HG02852 (cell line): ENCODE measurements at regions not wholly inside any gene's neighbourhood (a gene's known extent, or its start where the extent isn't known, plus 50 kb on each side); places are given as distances from the start of the nearest gene placed in this dataset.

ENCODE experiments used
- ATAC-seq: cut with Tn5 transposase; IDR thresholded peaks from one replicate; pipeline ENCODE4 v1.9.1; 2021; ENCODE audit warnings: mild to moderate bottlenecking, moderate library complexity; ENCODE audit not compliant: unreplicated experiment

GRCh38 chr7:81606078-81606863 lies 163.6 kb downstream of the HGF start:
- no peak for ATAC-seq

GRCh38 chr7:81605493-81605892 lies 164.4 kb downstream of the HGF start:
- ATAC-seq: no peak

GRCh38 chr7:81604808-81605174 lies 165.1 kb downstream of the HGF start:
- ATAC-seq: no peak

- ATAC-seq: no peak
Measured at GRCh38 chr7:81604075-81604807, 165.6 kb downstream of the HGF start.

- no peak for ATAC-seq
Measured at GRCh38 chr7:81600608-81601007, 169.2 kb downstream of the HGF start.

GRCh38 chr7:81598951-81599350 lies 170.9 kb downstream of the HGF start:
- ATAC-seq: no peak

GRCh38 chr7:81594767-81595166 lies 175.1 kb downstream of the HGF start:
- ATAC-seq: no peak

GRCh38 chr7:81590131-81590530 lies 179.7 kb downstream of the HGF start:
- ATAC-seq: no peak

GRCh38 chr7:81584667-81585066 lies 185.2 kb downstream of the HGF start:
- ATAC-seq: no peak

GRCh38 chr7:81583882-81584533 lies 185.8 kb downstream of the HGF start:
- ATAC-seq: no peak

- no peak for ATAC-seq
Measured at GRCh38 chr7:81583090-81583489, 186.8 kb downstream of the HGF start.

- ATAC-seq: no peak
Measured at GRCh38 chr7:81577642-81578340, 192.1 kb downstream of the HGF start.

- ATAC-seq: no peak
Measured at GRCh38 chr7:81574723-81575326, 195.0 kb downstream of the HGF start.

- ATAC-seq: no peak
Measured at GRCh38 chr7:81573932-81574331, 195.9 kb downstream of the HGF start.

GRCh38 chr7:81573128-81573527 lies 196.7 kb downstream of the HGF start:
- no peak for ATAC-seq

GRCh38 chr7:81562581-81562980 lies 207.3 kb downstream of the HGF start:
- ATAC-seq: no peak

- no peak for ATAC-seq
Measured at GRCh38 chr7:81560708-81561107, 209.1 kb downstream of the HGF start.

- ATAC-seq: no peak
Measured at GRCh38 chr7:81549484-81550016, 220.3 kb downstream of the HGF start.

- ATAC-seq: no peak
Measured at GRCh38 chr7:81534996-81535395, 234.9 kb downstream of the HGF start.

GRCh38 chr7:81534446-81534845 lies 235.4 kb downstream of the HGF start:
- ATAC-seq: no peak

GRCh38 chr7:81533931-81534330 lies 235.9 kb downstream of the HGF start:
- ATAC-seq: no peak
